ENCODE measurements at regions not wholly inside any gene's neighbourhood (a gene's known extent, or its start where the extent isn't known, plus 50 kb on each side); places are given as distances from the start of the nearest gene placed in this dataset.

DNA sequence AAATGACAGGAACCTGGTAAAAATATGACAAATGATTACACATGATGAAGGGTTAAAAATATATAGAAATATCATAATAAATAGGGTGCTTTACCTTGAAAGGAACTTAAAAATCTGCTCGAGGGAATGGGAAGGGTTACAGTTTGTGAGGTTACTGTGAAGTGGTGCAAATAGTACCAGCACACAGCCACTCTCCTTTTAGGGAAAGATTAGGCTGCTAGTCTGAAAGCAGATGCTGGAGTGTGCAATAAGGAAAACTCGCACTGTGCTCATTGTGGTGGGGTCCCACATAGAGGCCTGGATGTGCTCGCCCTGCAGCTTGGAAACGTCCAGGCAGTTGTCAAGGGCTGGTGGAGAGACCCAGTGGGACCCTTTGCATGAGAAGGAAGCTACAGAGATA, 145.9 kb upstream of the TBX20 start:
- TF ChIP-seq, protein P1, sequence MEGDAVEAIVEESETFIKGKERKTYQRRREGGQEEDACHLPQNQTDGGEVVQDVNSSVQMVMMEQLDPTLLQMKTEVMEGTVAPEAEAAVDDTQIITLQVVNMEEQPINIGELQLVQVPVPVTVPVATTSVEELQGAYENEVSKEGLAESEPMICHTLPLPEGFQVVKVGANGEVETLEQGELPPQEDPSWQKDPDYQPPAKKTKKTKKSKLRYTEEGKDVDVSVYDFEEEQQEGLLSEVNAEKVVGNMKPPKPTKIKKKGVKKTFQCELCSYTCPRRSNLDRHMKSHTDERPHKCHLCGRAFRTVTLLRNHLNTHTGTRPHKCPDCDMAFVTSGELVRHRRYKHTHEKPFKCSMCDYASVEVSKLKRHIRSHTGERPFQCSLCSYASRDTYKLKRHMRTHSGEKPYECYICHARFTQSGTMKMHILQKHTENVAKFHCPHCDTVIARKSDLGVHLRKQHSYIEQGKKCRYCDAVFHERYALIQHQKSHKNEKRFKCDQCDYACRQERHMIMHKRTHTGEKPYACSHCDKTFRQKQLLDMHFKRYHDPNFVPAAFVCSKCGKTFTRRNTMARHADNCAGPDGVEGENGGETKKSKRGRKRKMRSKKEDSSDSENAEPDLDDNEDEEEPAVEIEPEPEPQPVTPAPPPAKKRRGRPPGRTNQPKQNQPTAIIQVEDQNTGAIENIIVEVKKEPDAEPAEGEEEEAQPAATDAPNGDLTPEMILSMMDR (IDR thresholded peaks at IDR 0.05; ENCODE audit: control extremely low read depth, extremely low read depth, low read depth, missing control alignments) = no peak
- DNase-seq (ENCODE audit: extremely low spot score) = no peak
- CTCF ChIA-PET = no interaction called here
- POLR2A ChIA-PET = no interaction called here

DNA sequence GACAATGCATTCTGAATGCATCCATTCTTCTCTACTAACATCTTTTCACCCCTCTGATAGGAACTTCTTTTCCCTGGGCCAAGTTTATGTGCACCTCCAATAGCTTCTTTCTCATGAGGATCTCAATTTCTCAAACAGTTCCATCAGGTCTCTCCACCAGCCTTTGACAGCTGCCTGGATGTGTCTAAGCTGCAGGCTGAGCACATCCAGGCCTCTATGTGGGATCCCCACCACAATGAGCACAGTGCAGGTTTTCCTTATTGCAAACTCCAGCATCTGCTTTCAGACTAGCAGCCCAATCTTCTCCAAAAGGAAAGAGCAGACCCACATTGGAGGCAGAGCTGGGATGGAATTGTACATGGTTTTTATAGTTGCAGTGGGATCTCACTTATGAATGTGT, 145.3 kb upstream of the TBX20 start:
- ChIA-PET POLR2A (no interaction called here), CTCF (no interaction called here)
- TF ChIP-seq, protein P1 (IDR thresholded peaks at IDR 0.05; ENCODE audit: control extremely low read depth, extremely low read depth, low read depth, missing control alignments) = no peak
- no peak for DNase-seq (ENCODE audit: extremely low spot score)

DNA sequence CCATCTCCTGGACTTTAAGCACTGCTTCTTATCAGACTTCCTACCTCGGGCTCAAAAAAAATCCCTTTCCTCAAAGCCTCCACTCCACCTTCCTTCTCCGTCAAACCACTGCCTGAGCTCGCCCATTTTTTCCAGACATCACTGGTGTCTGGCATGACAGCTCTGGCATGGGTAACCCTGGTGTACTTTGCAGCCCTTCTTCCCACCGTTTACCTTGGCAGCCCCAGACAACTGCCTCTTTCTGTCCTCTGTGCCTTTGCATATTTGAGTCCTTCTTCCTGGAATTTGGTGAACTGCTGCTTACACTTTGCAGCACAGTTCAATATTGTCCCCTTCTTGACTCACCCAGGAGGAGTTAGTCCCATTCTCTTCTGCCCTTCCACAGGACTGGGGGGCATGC, 144.6 kb upstream of the TBX20 start:
- TF ChIP-seq, protein P1 (IDR thresholded peaks at IDR 0.05; ENCODE audit: control extremely low read depth, extremely low read depth, low read depth, missing control alignments) = no peak
- POLR2A ChIA-PET = no interaction called here
- CTCF ChIA-PET = interaction anchor here (1.0 kb wide), 1 partner anchor 26 kb away, joined by 3 read pairs; no protein-coding TSS in a partner anchor
- no peak for DNase-seq (ENCODE audit: extremely low spot score)

DNA sequence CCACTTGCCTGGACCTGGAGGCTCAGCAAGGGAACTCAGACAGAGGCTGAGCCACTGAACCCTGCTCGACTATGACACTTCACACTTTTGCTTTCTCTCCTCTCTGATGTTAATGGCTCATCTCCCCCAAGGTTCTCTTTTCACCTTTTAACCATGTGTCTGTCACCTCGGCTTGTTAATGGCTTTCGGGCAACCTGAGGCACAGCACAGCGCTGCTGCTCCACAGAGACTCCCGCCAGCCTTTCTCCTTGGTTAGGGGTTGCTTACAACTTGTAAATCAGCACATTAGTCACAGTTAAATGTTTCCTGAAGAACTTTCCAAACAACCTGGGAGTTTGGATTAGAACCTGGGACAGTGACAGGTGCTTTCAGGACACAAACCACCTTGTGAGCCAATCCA, 136.2 kb upstream of the TBX20 start:
- CTCF ChIA-PET = no interaction called here

DNA sequence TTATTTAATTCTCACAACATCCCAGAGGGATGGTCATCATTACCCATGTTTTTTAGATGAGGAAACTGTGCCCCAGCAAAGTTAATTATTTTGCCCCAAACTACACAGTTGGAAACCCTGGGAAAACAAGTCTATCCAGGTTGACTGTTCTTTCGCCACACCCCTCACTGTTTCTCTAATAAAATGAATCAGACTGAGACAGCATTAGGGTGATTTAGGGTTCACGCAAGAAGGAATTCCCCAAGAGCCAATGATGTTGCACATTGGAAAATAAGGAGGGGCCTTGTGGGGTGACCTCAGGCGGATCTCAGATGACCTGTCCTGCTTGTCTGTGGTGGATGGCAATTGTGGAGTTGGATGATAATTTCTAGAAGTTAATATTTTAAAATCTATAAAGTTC, 135.7 kb upstream of the TBX20 start:
- TF ChIP-seq, protein P1 (IDR thresholded peaks at IDR 0.05; ENCODE audit: control extremely low read depth, extremely low read depth, low read depth, missing control alignments) = no peak
- ChIA-PET CTCF (no interaction called here), POLR2A (no interaction called here)
- DNase-seq (ENCODE audit: extremely low spot score) = no peak

More for the DNA sequence above, 136.2 kb upstream of the TBX20 start:
- TF ChIP-seq, protein P1 (IDR thresholded peaks at IDR 0.05; ENCODE audit: control extremely low read depth, extremely low read depth, low read depth, missing control alignments) = no peak
- POLR2A ChIA-PET = no interaction called here
- no peak for DNase-seq (ENCODE audit: extremely low spot score)

DNA sequence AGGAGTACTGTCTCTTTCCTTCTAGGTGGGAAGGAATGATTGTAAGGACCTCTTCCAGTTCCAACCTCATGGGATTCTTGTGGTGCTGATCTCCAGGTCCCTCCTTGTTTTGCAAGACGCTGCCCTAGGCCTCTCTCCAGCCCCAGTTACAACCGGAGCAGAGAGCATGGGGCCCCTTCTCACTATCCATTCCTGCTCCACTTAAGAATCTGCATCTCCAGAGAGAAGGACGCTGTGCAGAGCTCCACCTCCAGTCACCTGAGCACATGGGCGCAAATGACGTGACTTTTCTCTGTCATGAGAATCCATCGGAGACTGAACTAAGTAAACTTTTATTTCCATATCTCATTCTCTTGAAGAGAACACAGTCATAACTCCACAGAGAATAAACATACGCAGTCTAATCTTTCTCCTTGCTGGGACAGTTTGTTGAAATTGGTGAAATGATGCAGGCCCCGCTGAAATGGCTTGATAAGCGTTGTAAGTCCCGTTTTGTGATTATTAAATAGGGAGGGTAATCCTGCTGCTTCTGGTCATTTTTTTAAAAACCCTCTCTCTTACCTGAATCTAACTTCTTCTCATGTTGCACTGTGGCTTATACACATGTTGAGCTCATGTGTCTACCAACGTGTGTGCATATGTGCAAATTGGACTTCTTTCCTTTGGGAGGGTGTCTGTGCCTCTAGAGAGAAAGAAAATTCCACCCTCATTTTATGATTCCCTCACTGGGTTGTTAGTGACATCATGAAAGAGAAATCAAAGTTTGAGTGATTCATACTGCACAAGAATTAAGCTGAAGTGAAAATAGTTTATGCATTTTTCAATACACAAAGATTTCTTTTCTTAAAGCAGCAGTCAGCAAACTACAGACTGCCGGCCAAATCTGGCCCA, 133.2 kb upstream of the TBX20 start:
- ChIA-PET POLR2A (no interaction called here), CTCF (interaction anchor here (2.2 kb wide), 1 partner anchor 38 kb away, joined by 5 read pairs; no protein-coding TSS in a partner anchor)
- TF ChIP-seq, protein P1 (IDR thresholded peaks at IDR 0.05; ENCODE audit: control extremely low read depth, extremely low read depth, low read depth, missing control alignments) = no peak
- DNase-seq (ENCODE audit: extremely low spot score) = no peak
